ENCODE measurements at regions not wholly inside any gene's neighbourhood (a gene's known extent, or its start where the extent isn't known, plus 50 kb on each side); places are given as distances from the start of the nearest gene placed in this dataset.
"Not testable (repeated sequence)": the region's sequence is repeated elsewhere in the genome, so short reads cannot be mapped to it uniquely, and the experiment has no call there.

DNA sequence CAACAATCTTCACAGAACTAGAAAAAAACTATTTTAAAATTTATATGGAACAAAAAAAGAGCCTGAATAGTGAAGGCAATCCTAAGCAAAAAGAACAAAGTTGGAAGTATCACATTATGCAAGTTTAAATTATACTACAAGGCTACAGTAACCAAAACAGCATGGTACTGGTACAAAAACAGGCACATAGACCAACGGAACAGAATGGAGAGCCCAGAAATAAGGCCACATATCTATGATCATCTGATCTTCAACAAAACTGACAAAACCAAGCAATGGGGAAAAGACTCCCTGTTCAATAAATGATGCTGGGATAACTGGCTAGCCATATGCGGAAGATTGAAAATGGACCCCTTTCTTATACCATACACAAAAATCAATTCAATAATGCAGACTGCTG is 74.4 kb upstream of the RTN4 start:
- not testable (repeated sequence) for DNase-seq (ENCODE audit: low read depth)

DNA sequence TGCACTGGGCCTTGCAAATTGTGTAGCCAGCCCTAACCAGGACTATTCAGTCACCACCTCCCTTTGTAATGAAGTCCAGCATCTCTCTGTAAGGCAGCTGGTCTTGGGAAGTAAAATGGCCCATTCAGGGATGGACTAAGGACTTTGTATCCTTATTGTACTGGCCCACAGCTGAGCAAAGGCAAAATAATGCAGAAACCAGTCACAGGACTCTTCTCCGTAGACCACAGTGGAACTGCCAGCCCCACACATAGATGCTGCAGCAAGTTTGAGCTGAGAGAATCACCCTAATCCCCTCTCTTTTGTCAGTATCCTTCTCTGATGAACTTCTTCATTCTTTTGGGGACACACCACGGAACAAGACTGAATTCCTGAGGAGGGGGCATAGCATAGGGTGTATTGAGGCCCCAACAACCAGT is 73.6 kb upstream of the RTN4 start:
- DNase-seq (ENCODE audit: low read depth): no peak

DNA sequence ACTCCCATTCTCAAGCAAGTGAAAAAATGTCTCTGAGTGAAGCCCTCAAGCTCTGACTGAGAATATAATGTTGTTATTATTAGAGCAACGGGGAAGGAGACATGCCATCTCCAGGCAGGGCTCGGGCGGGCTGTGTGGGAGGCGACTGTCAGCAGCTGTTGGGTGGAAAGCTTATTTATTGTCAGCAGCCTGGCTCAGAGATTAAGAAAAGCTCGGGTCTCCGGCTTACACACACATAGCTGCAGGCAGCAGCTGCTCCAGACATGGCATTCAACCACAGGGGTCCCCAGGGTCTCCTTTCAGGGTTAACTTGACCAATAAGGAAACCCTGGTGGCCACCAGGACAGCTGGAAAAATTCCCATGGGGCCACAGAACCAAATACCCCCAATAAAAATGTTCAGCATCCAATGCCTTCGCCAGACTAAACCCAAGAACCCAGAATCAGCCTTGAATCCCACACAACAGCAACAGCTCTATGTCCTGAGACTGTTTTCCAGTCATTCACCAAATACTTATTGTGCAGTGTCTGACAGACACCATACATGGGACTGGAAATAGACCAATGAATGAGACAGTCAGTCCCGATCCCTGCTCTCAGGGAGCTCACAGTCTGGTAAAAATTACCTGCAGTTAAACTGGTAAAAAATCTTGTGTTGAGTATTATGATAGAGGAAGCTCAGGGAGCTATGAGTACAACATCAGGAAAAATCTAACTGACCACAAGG is 70.5 kb upstream of the RTN4 start:
- no peak for DNase-seq (ENCODE audit: low read depth)

DNA sequence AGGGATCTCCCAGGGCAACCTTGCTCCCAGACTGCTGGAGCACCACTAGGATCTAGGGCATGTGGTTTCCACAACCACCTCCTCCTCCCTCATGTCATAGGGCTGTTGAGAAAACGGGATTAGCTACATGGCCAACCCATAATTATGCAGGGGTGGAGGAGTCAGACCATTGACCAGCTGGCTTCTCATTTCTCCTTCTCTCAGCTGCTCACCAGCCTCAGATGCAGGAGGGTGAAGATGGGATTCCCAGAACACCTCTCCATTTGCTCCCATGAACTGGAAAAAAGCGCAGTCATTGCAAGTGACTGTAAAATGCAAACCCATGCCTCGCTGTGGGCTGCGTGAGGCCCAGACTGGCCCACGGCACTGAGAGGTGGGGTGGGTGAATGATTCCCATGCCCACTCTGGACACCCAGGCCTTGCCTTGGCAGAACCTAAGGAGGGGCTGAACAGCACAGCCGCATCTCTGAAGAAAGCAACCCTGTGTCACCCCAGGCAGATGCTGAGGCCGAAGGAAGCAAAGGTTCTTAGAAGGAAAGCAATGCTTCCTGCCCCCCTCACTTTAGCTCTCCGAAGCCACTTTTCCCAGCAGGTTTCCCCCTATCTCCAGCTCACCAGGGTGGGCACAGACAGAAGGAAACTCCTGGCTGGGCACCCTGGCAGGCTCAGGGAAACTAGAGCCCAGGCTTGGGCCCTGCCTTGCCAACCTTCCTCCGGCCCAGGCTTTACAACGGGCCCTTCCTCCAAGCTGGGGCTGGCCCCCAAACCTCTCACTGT is 69.6 kb upstream of the RTN4 start:
- no peak for DNase-seq (ENCODE audit: low read depth)

DNA sequence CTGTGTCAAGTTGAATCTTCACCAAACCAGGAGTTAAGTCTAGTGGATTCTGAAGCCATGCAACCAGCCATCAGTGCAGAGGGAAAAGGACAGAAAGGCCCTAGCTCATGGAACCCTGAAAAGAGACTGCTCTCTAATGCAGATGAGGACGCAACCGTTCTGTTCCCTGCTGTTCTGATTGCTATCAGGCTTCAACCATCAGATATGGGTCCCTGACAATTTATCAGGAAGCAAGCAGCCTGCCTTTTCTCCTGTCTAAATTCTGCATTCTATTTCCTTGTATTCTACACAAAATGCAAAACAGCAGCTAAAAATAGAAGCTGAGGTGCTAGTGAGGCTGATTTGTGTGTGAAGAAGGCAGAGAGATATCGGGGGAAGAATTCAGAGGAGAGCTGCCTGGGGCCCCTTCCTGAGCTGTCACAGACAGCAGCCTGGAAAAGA is 68.4 kb upstream of the RTN4 start:
- DNase-seq (ENCODE audit: low read depth): no peak

DNA sequence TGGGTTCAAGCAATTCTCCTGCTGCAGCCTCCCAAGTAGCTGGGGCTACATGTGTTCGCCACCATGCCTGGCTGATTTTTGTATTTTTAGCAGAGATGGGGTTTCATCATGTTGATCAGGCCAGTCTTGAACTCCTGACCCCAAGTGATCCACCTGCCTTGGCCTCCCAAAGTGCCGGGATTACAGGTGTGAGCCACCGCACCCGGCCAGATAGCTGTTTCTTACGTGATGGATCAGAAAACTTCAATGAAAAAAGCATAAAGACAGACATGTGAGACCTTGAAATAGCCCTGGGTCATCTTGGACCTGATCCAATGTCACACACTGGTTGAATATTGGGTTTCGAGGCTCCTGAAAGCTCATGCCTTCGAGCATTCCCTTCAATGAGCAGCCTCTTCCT is 66.7 kb upstream of the RTN4 start:
- DNase-seq (ENCODE audit: low read depth): no peak

DNA sequence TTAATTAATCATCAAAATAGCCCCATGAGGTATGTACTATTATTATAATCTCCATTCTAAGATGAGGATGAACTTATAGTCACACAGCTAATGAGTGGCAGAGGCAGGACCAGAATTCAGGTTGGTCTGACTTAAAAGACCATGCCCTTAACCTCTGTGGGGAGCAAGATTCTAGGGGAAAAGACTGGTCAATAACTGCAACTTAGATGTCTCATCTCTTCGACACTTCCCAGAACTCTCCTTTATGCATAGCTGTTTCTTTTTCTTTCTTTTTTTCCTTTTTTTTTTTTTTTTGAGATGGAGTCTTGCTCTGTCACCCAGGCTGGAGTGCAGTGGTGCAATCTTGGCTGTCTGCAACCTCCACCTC is 66.3 kb upstream of the RTN4 start:
- DNase-seq (ENCODE audit: low read depth): no peak

DNA sequence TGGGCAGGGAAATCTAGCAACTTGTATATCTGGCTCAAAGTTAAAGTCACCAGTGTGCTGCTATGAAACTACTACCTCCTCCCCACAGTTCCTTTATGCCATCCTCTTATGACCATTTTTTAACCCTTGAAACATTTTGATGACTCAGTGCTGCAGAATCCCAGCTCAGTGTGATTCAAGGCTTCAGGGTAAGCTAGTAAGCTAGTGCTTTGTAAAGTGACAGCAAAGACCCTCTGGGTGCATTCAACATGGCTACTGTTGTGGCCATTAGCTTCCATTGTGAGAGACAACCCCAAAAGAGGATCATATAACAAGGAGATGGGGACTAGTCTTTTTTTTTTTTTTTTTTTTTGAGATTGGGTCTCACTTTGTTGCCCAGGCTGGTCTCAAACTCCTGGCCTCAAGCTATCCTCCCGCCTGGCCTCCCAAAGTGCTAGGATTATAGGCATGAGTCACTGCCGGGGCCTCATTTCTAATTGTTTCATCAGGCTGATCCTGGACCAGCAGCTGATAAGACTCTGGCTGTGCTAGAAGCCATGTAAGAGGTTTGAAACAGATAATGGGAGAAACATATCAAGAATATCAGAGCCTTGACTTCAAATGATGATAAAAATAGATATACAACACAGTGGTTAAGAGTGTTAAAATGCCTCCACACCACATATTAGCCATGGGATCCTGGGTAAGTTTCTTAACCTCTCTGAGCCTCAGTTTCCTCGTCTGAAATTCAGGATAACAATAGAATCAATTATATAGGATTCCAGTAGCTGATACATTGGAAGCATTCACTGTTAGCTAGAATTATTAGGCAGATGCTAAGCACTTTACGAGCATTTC is 65.7 kb upstream of the RTN4 start:
- DNase-seq (ENCODE audit: low read depth): peak; percentile 93

DNA sequence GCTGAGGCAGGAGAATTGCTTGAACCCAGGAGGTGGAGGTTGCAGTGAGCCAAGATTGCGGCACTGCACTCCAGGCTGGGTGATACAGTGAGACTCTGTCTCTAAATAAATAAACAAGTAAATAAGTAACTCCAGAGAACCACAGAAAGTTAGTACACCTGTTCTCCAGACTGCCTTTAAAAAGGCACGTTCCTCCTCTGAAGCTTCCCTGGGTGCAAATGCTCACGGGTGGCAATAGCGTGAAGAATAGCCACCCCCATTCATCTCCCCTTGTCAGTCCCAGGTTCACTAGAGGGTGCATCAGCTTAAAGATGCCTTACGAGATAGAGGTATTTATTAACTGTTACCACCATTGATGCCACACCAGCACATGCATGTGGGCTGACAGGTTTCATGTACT is 64.3 kb upstream of the RTN4 start:
- DNase-seq (ENCODE audit: low read depth): no peak

DNA sequence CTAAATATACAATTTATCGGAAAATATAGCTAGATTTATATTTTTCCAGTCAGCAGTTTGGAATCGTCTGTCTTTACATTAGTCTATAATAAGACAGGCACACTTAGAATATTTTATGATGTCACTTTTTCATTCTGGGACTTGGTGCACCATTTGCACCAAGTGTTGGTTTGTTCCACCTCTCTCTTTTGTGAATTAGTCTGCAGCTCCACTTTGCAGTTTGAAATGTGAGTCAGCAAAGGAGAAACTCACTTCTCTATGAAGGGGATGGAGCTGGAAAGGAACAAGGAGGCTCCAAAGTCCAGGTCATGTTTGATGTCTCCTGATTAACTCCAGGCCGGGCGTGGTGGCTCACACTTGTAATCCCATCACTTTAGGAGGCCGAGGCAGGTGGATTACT is 63.8 kb upstream of the RTN4 start:
- peak; percentile 45 for DNase-seq (ENCODE audit: low read depth)

DNA sequence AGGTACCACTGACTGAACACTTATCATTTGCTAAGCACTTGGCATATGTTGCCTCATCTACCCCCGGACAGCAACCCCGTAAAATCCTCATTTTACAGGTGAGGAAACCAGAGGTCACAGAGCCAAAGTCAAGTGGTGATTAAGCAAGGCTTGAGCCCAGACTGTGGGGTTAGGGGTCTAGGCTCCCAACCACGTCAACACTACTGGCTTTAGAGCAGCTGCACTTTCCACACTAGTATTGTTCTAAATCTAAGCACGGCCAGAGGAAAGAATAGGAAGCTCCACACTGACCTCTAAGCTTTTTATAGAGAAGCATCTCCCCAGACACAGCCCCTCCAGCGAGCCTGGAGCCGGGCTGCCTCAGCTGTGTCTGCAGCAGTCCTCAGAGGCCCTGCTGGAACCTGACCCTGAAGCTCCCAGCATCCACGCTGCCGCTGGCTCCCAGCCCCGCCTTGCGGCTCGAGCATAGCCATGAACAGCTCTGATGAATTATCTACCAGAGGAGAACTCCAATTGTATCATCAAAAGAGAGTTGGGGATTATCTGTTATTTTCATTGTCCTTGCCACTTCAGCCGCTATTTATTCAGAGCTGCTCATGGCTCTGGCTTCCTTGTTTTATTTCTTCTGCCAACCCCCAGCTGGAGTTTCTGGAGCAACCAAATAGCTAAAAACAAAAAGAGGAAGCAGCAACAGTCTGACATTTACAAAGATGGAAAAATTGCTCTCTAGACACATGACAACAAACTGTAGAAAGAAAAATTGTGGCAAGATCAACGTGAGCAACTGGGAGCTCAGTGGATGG is 62.2 kb upstream of the RTN4 start:
- no peak for DNase-seq (ENCODE audit: low read depth)

DNA sequence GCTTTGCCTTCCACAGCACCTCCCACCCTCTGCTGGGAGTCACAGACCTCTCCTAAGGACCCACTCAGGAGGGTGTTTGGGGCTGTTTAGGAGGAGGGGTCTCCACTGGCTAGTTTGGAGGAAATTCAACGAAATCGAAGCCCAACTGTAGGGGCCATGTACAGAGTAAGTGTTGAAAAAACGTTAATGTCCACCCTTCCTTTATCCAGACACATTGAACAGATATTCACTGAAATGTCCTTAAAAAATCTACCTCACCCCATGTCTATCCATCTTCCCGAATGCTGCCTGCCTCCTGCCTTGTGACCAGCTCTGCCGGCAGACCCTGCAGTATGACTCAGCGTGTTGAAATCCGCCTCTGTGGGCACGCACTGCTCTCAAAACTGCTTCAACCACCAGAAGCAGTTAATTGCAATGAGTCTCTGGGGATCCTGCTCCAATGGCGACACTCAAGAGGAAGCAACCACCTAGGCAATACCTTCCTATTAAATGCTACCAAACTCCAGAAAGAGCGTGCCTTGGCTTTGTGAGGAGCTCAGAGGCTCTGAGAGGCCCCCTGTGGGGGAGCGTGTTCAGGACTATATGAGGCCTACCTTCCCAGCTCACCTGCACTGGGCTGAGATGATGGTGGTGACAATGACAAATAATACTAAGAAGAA is 61.4 kb upstream of the RTN4 start:
- peak; percentile 97 for DNase-seq (ENCODE audit: low read depth)

DNA sequence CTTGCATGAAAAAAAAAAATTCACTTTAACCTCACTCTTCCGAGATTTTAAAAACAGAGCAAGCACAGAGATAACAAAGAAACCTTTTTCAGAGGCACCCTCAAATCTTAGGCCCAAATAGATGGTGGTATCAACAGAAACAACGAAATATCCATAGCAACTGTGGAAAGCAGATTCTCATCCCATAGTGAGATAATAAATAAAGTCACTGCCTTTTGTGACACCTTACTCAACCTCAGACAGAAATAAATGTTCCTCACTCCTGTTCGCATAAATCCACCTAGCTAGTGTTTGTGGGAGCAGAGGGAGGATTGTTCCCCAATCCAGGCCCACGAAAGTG is 60.9 kb upstream of the RTN4 start:
- DNase-seq (ENCODE audit: low read depth): no peak

DNA sequence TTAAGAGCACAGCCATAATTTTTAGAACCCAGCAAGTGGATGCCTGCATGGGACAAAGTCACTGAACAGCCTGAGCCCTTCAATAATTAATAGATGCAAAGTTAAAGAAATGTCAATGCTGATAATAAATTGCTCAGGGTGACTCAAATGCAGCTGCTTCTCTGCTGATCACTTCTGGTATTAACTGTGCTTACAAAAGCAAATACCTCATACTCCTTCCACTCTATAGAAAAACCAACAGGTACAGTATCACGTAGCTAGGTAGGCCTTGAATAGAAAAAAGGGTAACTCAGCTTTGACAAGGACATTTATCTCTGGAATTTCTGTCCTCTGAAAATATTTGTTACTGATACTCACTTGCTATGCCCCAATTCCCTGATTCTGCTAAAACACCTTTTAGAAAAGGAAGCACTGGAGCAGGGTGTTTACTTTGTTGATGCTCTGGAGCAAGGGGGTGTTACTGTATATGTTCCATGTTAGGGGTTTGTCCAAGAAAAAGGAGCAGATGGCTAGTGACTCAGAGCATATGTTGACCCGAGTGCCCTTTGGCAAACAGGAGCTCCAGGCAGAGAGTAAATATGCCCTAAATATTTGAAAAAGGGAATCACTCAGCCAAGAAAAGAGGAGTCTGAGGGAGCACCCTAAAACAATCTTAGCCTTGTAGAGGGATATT is 59.1 kb upstream of the RTN4 start:
- peak; percentile 87 for DNase-seq (ENCODE audit: low read depth)

DNA sequence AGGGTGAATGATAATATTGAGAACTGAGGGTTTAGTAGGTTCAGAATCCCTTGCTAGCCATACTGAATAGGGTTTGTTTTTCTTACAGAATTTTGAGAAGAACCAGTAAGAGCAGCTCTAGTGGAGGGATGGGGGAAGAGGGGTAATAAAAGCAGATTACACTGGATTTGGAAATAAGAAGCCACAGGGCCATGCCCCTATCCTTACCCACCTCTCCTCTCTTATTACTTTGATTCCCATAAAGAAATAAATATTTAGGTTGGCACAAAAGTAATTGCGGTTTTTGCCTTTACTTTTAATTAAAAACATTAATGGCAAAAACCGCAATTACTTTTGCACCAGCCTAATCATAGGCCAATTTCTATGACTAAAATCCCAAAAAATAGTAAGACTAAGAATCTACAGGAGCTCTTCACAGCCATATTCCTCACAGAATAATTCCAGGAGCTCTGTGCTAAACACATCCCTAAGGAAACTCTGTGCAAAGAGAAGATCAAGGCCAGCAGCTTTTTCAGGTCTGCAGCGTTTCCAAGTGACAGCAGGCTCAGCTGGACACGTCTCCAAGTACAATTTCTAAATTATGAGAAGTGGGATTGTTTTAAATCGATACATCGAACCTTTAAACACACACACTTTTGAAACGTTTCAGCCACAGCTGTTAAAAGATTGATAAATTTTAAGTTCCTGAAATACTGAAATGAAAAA is 58.4 kb upstream of the RTN4 start:
- no peak for DNase-seq (ENCODE audit: low read depth)

DNA sequence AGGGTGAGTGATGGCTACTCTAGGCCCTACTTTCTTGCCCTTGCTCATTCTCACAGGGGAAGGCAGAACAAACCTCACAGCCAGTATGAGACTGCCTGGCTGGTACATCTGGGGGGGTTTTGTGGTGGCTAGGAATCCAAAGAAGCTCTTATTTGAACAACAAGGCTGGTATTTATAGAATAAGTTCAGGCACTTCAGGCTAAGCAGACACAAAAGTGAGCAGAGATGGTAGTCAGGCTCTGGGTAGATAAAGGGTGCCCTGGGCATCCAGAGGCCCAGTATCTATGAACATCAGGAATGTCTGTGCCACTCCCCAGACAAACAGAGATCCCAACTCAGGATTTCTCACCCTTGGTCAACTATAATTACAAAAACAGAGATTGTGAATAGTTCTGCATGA is 57.2 kb upstream of the RTN4 start:
- no peak for DNase-seq (ENCODE audit: low read depth)

DNA sequence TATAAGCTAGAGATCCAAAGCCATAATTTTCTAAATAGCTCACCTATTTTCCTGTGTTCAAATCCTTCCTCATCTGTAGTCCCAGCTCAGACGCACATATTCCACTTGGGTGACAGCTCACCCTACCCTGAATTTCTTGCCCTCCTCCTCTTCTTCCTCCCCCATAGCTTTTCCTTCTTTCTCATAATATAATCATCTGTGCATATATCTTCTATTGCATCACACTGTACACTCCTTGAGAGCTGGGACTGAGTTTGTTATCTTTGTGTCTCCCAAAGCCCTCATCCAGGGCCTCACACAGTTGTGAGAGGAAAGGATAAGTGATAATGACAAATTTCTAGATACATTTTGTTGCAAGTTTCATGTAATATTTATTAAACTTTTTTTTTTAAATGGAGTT is 55.9 kb upstream of the RTN4 start:
- DNase-seq (ENCODE audit: low read depth): peak; percentile 65

DNA sequence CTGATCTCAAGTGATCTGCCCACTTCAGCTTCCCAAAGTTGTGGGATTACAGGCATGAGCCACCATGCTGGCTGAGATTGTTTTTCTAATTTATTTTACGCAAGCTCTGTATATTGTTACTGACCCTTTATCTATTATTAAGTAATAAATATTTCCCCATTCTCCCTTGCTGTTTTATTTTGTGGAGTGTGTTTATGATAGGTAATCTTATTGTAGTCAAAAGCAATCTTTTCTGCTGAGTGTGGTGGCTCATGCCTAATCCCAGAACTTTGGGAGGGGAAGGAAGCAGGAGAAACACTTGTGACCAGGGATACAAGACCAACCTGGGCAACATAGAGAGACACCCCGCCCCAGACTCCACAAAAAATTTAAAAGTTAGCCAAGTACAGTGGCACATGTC is 55.2 kb upstream of the RTN4 start:
- no peak for DNase-seq (ENCODE audit: low read depth)

DNA sequence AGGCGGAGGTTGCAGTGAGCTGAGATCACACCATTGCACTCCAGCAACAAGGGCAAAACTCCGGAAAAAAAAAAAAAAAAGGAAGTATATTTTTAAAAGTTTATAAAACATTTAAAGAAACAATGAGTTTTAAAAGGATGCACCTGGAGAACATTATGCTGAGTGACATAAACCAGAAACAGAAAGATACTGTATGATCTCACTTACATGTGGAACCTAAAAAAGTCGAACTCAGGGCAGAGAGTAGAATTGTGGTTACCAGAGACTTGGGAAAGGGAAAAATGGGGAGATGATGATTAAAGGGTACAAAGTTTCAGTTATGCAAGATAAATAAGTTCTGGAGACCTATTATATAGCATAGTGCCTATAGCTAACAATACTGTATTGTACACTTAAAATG is 52.8 kb upstream of the RTN4 start:
- no peak for DNase-seq (ENCODE audit: low read depth)

DNA sequence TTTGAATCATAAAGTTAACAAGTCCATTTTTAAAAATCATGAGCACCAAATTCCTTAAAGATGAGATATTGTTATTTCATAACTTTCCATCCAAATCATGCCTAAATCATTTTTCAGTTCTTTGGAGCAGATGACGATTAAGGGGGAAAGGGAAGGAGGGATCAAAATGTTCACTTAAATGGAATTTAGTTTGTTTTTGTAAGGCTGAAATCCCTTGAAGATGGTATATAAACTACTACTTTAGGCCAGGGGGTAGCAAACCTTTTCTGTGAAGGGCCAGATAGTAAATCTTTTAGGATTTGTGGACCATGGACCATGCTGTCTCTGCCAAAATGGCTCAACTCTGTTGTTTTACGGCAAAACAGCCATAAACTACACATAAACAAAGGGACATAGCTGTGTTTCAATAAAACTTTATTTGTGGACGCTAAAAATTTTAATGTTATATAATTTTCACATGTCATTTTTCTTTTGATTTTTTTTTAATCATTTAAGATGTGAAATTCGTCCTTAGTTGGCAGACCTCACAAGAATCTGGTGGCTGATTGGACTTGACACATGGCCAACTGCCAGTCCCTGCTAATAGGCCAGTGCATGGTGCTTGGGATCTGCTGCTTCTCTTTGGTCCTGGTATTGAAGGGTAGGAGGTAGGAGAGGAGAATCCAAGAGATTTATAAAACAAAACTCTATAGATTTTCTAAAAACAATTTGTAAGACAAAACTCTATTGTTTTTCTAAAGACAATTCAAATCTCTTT is 52.0 kb upstream of the RTN4 start:
- peak; percentile 88 for DNase-seq (ENCODE audit: low read depth)
